GM18507 (cell line): ENCODE measurements at regions not wholly inside any gene's neighbourhood (a gene's known extent, or its start where the extent isn't known, plus 50 kb on each side); places are given as distances from the start of the nearest gene placed in this dataset.

ENCODE experiments used
- DNase-seq: peaks from one replicate; pipeline ENCODE4 v3.0.0; 2011; ENCODE audit warnings: low read depth; ENCODE audit not compliant: insufficient read length; ENCODE audit errors: extremely low spot score
- FAIRE-seq: peaks from 2 replicates; lab custom pipeline; 2011; peaks lifted over from hg19 to GRCh38; lab: Jason Lieb, UNC

GRCh38 chr10:44759122-44759521 lies 152.0 kb upstream of the TMEM72 start:
- FAIRE-seq (no peak), DNase-seq (no peak)

GRCh38 chr10:44760513-44760912 lies 150.6 kb upstream of the TMEM72 start:
- FAIRE-seq (no peak), DNase-seq (no peak)

GRCh38 chr10:44761076-44761475 lies 150.1 kb upstream of the TMEM72 start:
- DNase-seq (no peak), FAIRE-seq (no peak)

- DNase-seq (no peak), FAIRE-seq (no peak)
Observed at GRCh38 chr10:44763331-44763730, 147.8 kb upstream of the TMEM72 start.

- DNase-seq, result no peak
- FAIRE-seq, result no peak
Observed at GRCh38 chr10:44765299-44765698, 145.8 kb upstream of the TMEM72 start.

GRCh38 chr10:44766631-44767030 lies 144.5 kb upstream of the TMEM72 start:
- FAIRE-seq, result no peak
- DNase-seq, result no peak

- DNase-seq (no peak), FAIRE-seq (no peak)
Observed at GRCh38 chr10:44769450-44769849, 141.7 kb upstream of the TMEM72 start.

GRCh38 chr10:44771233-44771995 lies 139.7 kb upstream of the TMEM72 start:
- no peak for DNase-seq
- FAIRE-seq, result no peak

GRCh38 chr10:44773565-44773964 lies 137.6 kb upstream of the TMEM72 start:
- DNase-seq (no peak), FAIRE-seq (no peak)

- no peak for FAIRE-seq
- no peak for DNase-seq
Observed at GRCh38 chr10:44774676-44775401, 136.3 kb upstream of the TMEM72 start.

GRCh38 chr10:44775402-44775741 lies 135.8 kb upstream of the TMEM72 start:
- FAIRE-seq, result no peak
- no peak for DNase-seq

- DNase-seq (no peak), FAIRE-seq (no peak)
Observed at GRCh38 chr10:44776181-44776580, 135.0 kb upstream of the TMEM72 start.

- no peak for FAIRE-seq
- no peak for DNase-seq
Observed at GRCh38 chr10:44779511-44779910, 131.6 kb upstream of the TMEM72 start.

GRCh38 chr10:44780426-44780825 lies 130.7 kb upstream of the TMEM72 start:
- no peak for FAIRE-seq
- no peak for DNase-seq

- FAIRE-seq, result no peak
- DNase-seq, result no peak
Observed at GRCh38 chr10:44781131-44781530, 130.0 kb upstream of the TMEM72 start.

- DNase-seq (no peak), FAIRE-seq (no peak)
Observed at GRCh38 chr10:44786286-44786850, 124.8 kb upstream of the TMEM72 start.

- DNase-seq, result no peak
- no peak for FAIRE-seq
Observed at GRCh38 chr10:44787480-44788075, 123.6 kb upstream of the TMEM72 start.

GRCh38 chr10:44788147-44789129 lies 122.7 kb upstream of the TMEM72 start:
- DNase-seq, result no peak
- FAIRE-seq, result no peak

GRCh38 chr10:44792119-44792775 lies 118.9 kb upstream of the TMEM72 start:
- FAIRE-seq (no peak), DNase-seq (no peak)
